Liver (tissue), 8 donors: ENCODE measurements at regions not wholly inside any gene's neighbourhood (a gene's known extent, or its start where the extent isn't known, plus 50 kb on each side); places are given as distances from the start of the nearest gene placed in this dataset.

ENCODE experiments used
- DNase-seq: peaks from one replicate; pipeline ENCODE4 v3.0.0-alpha.2; 2017; ENCODE audit warnings: low spot score
- H3K27ac ChIP-seq, 2 donors: one replicate each; pipeline ENCODE4 v1.7.0; 2013; ENCODE audit warnings: inconsistent platforms in 2 of 2, low read length in 2 of 2, control low read depth in 1 of 2, low read depth in 1 of 2, mild to moderate bottlenecking in 1 of 2
- H3K27me3 ChIP-seq, 4 donors: one replicate each; pipeline versions ENCODE4 v1.6.1 to v1.7.0; 2013; ENCODE audit warnings: low read length in 3 of 4, inconsistent platforms in 1 of 4, mild to moderate bottlenecking in 1 of 4, moderate library complexity in 1 of 4; ENCODE audit not compliant: control insufficient read depth in 4 of 4, insufficient read depth in 4 of 4
- H3K36me3 ChIP-seq, 4 donors: one replicate each; pipeline versions ENCODE4 v1.6.1 to v1.7.0; 2013; ENCODE audit warnings: low read length in 3 of 4, mild to moderate bottlenecking in 3 of 4, low read depth in 1 of 4, moderate library complexity in 1 of 4; ENCODE audit not compliant: control insufficient read depth in 4 of 4, insufficient read depth in 3 of 4
- H3K4me1 ChIP-seq, 4 donors: one replicate each; pipeline versions ENCODE4 v1.6.1 to v1.7.0; 2013; ENCODE audit warnings: low read length in 3 of 4, mild to moderate bottlenecking in 3 of 4, moderate library complexity in 1 of 4; ENCODE audit not compliant: control insufficient read depth in 4 of 4, insufficient read depth in 4 of 4
- H3K4me3 ChIP-seq, 3 donors: one replicate each; pipeline versions ENCODE4 v1.6.1 to v1.7.0; 2013; ENCODE audit warnings: low read length in 3 of 3, control low read depth in 1 of 3, low read depth in 1 of 3, mild to moderate bottlenecking in 1 of 3
- H3K9ac ChIP-seq, 2 donors: one replicate each; pipeline ENCODE4 v1.7.0; 2013; ENCODE audit warnings: low read length in 2 of 2, mild to moderate bottlenecking in 2 of 2, moderate library complexity in 2 of 2, control low read depth in 1 of 2, low read depth in 1 of 2
- H3K9me3 ChIP-seq, 4 donors: one replicate each; pipeline versions ENCODE4 v1.6.1 to v1.7.0; 2013; ENCODE audit warnings: low read length in 3 of 4; ENCODE audit not compliant: control insufficient read depth in 4 of 4
- ATF3 ChIP-seq: IDR thresholded peaks from 2 replicates; pipeline ENCODE4 v1.6.1; 2016; ENCODE audit warnings: antibody characterized with exemption
- EGR1 ChIP-seq, 2 donors: IDR thresholded peaks; 2 replicates each; pipeline ENCODE4 v1.6.1; 2016 to 2018; ENCODE audit warnings: antibody characterized with exemption in 2 of 2, low read depth in 2 of 2
- FOXA1 ChIP-seq: IDR thresholded peaks from 2 replicates; pipeline ENCODE4 v1.6.1; 2016; ENCODE audit warnings: antibody characterized with exemption
- FOXA2 ChIP-seq: IDR thresholded peaks from 2 replicates; pipeline ENCODE4 v1.6.1; 2016; ENCODE audit warnings: antibody characterized with exemption
- GABPA ChIP-seq, 2 donors: IDR thresholded peaks in 1 of 2; conservative IDR thresholded peaks in 1 of 2; 2 replicates each; pipeline ENCODE4 v1.6.1; 2016; ENCODE audit warnings: antibody characterized with exemption in 2 of 2, mild to moderate bottlenecking in 1 of 2, moderate library complexity in 1 of 2
- HNF4A ChIP-seq, 2 donors: conservative IDR thresholded peaks; 2 replicates each; pipeline ENCODE4 v1.6.1; 2016; ENCODE audit warnings: antibody characterized with exemption in 2 of 2, mild to moderate bottlenecking in 2 of 2
- HNF4G ChIP-seq: IDR thresholded peaks from 2 replicates; pipeline ENCODE4 v1.6.1; 2016; ENCODE audit warnings: antibody characterized with exemption
- JUND ChIP-seq, 2 donors: IDR thresholded peaks; 2 replicates each; pipeline ENCODE4 v1.6.1; 2016; ENCODE audit warnings: antibody characterized with exemption in 2 of 2
- NR2F2 ChIP-seq: IDR thresholded peaks from 2 replicates; pipeline ENCODE4 v1.6.1; 2016; ENCODE audit warnings: antibody characterized with exemption
- RAD21 ChIP-seq, 2 donors: IDR thresholded peaks; 2 replicates each; pipeline ENCODE4 v1.6.1; 2016; ENCODE audit warnings: antibody characterized with exemption in 2 of 2, mild to moderate bottlenecking in 2 of 2
- RXRA ChIP-seq, 2 donors: IDR thresholded peaks; 2 replicates each; pipeline ENCODE4 v1.6.1; 2017 to 2018; ENCODE audit warnings: antibody characterized with exemption in 2 of 2, mild to moderate bottlenecking in 1 of 2
- SP1 ChIP-seq: IDR thresholded peaks from 2 replicates; pipeline ENCODE4 v1.6.1; 2018; ENCODE audit warnings: antibody characterized with exemption, mild to moderate bottlenecking
- TAF1 ChIP-seq: conservative IDR thresholded peaks from 2 replicates; pipeline ENCODE4 v1.6.1; 2016; ENCODE audit warnings: antibody characterized with exemption, mild to moderate bottlenecking
- YY1 ChIP-seq: IDR thresholded peaks from 2 replicates; pipeline ENCODE4 v1.6.1; 2016; ENCODE audit warnings: antibody characterized with exemption, mild to moderate bottlenecking
- ZBTB33 ChIP-seq: IDR thresholded peaks from 2 replicates; pipeline ENCODE4 v1.6.1; 2016; ENCODE audit warnings: antibody characterized with exemption
- WGBS: extraction: QIAGEN DNeasy Blood & Tissue Kit; methylation state at CpG from one replicate; pipeline ENCODE4 v1.1.7; 2013; 5-methylcytosine and 5-hydroxymethylcytosine counted together
- TF ChIP-seq, protein P1 (sequence below): IDR thresholded peaks from 2 replicates; pipeline ENCODE4 v1.6.1; 2016; ENCODE audit warnings: antibody characterized with exemption
- TF ChIP-seq, protein P2 (sequence below): fragments of 150-350 bp; IDR thresholded peaks from 2 replicates; pipeline ENCODE4 v1.5.1; 2017; ENCODE audit warnings: improper control_type of control experiment, low read depth, low read length; ENCODE audit not compliant: missing input control
- TF ChIP-seq, protein P3 (sequence below): IDR thresholded peaks from 2 replicates; pipeline ENCODE4 v1.6.1; 2016; ENCODE audit warnings: antibody characterized with exemption, mild to moderate bottlenecking
- donor health status: healthy.
- donor health status: healthy.
- donor health status: healthy.
- donor health status: healthy.
- donor health status: healthy.

GRCh38 chr9:87039809-87040392, 92.6 kb upstream of the GAS1 start:
- peaks cover 0 to 5% (median 0%) of the 10 kb centered on the region in 4 donors for H3K27me3 ChIP-seq
- H3K9ac ChIP-seq, result no peak overlapping the region
- no peak overlapping the region for H3K27ac ChIP-seq
- H3K36me3 ChIP-seq, result no peaks in the 10 kb centered on the region
- 72% methylated on average over 1 of the region's 1 CpG for WGBS
- no peak for TF ChIP-seq EGR1 (IDR thresholded peaks at IDR 0.05; ENCODE audit: low read depth in 2 of 2)
- TF ChIP-seq ATF3, result no peak
- no peak for TF ChIP-seq RAD21 (IDR thresholded peaks at IDR 0.05)
- no peak for TF ChIP-seq YY1
- TF ChIP-seq HNF4A (conservative IDR thresholded peaks at IDR 0.05), result no peak
- TF ChIP-seq RXRA (IDR thresholded peaks at IDR 0.05), result no peak
- TF ChIP-seq TAF1, result no peak
- TF ChIP-seq FOXA1, result no peak
- no peak for TF ChIP-seq HNF4G
- TF ChIP-seq NR2F2, result no peak
- TF ChIP-seq, protein P1, sequence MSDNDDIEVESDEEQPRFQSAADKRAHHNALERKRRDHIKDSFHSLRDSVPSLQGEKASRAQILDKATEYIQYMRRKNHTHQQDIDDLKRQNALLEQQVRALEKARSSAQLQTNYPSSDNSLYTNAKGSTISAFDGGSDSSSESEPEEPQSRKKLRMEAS, result no peak
- TF ChIP-seq, protein P2, sequence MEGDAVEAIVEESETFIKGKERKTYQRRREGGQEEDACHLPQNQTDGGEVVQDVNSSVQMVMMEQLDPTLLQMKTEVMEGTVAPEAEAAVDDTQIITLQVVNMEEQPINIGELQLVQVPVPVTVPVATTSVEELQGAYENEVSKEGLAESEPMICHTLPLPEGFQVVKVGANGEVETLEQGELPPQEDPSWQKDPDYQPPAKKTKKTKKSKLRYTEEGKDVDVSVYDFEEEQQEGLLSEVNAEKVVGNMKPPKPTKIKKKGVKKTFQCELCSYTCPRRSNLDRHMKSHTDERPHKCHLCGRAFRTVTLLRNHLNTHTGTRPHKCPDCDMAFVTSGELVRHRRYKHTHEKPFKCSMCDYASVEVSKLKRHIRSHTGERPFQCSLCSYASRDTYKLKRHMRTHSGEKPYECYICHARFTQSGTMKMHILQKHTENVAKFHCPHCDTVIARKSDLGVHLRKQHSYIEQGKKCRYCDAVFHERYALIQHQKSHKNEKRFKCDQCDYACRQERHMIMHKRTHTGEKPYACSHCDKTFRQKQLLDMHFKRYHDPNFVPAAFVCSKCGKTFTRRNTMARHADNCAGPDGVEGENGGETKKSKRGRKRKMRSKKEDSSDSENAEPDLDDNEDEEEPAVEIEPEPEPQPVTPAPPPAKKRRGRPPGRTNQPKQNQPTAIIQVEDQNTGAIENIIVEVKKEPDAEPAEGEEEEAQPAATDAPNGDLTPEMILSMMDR, result no peak
- TF ChIP-seq FOXA2, result no peak
- no peak for TF ChIP-seq ZBTB33
- TF ChIP-seq, protein P3, sequence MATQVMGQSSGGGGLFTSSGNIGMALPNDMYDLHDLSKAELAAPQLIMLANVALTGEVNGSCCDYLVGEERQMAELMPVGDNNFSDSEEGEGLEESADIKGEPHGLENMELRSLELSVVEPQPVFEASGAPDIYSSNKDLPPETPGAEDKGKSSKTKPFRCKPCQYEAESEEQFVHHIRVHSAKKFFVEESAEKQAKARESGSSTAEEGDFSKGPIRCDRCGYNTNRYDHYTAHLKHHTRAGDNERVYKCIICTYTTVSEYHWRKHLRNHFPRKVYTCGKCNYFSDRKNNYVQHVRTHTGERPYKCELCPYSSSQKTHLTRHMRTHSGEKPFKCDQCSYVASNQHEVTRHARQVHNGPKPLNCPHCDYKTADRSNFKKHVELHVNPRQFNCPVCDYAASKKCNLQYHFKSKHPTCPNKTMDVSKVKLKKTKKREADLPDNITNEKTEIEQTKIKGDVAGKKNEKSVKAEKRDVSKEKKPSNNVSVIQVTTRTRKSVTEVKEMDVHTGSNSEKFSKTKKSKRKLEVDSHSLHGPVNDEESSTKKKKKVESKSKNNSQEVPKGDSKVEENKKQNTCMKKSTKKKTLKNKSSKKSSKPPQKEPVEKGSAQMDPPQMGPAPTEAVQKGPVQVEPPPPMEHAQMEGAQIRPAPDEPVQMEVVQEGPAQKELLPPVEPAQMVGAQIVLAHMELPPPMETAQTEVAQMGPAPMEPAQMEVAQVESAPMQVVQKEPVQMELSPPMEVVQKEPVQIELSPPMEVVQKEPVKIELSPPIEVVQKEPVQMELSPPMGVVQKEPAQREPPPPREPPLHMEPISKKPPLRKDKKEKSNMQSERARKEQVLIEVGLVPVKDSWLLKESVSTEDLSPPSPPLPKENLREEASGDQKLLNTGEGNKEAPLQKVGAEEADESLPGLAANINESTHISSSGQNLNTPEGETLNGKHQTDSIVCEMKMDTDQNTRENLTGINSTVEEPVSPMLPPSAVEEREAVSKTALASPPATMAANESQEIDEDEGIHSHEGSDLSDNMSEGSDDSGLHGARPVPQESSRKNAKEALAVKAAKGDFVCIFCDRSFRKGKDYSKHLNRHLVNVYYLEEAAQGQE, result no peak
- no peak for TF ChIP-seq JUND (IDR thresholded peaks at IDR 0.05)
- no peak for TF ChIP-seq GABPA (IDR thresholded peaks at IDR 0.05 in 1 of 2, conservative IDR thresholded peaks at IDR 0.05 in 1 of 2)
- TF ChIP-seq SP1, result no peak
- no peak for DNase-seq
- H3K9me3 ChIP-seq, result no peaks in the 10 kb centered on the region
- H3K4me3 ChIP-seq, result no peak overlapping the region
- H3K4me1 ChIP-seq, result no peaks in the 10 kb centered on the region
